ENCODE measurements at regions not wholly inside any gene's neighbourhood (a gene's known extent, or its start where the extent isn't known, plus 50 kb on each side); places are given as distances from the start of the nearest gene placed in this dataset.
A peak's percentile ranks its signal among the peaks of the same experiment; 100 is the strongest.
"Not testable (repeated sequence)": the region's sequence is repeated elsewhere in the genome, so short reads cannot be mapped to it uniquely, and the experiment has no call there.

GRCh38 chr12:94916663-94917062 lies 86.8 kb downstream of the NDUFA12 start:
- no peak for DNase-seq (ENCODE audit: low spot score)

- DNase-seq (ENCODE audit: low spot score): peak; percentile 35
These were observed 93.8 kb downstream of the NDUFA12 start for GRCh38 chr12:94909663-94910062.

GRCh38 chr12:94905749-94906148 lies 97.7 kb downstream of the NDUFA12 start:
- DNase-seq (ENCODE audit: low spot score): not testable (repeated sequence)

DNA sequence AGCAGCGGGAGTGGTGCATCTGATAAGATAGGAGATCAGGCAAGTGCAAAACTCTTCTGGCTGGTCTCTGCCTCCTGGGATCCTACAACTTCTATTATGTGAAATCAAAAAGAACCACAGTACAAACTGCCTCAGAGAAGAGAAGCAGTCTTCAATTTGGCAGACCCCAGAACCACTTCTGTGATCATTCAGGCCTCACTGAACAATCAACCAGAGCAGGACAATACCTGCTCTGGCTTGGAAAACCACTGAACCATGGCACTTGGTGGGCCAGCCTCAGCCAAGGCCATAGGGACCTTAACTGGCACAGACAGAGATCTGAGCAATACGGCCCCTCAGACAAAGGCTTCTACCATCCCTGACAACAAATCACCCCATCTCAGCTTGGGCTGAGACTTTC lies 103.0 kb downstream of the NDUFA12 start:
- no peak for DNase-seq (ENCODE audit: low spot score)

DNA sequence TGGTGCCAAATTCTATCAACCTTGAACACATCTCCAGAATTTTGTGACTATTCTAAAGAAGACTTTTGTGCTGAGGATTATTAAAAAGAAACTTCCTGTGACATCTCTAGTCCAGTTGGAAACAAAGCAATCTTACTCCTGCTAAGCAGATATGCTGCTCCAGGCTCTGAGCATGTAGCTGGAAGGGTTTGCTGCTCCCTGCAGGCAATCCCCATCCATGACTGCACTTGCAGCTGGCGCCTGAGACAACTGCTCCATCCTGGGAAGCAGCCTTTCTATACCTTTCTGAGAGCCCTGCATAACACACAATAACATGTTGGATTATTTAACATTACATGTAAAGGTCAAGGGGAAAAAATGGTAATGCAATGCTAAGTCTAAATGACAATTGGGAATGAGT lies 105.1 kb downstream of the NDUFA12 start:
- peak; percentile 34 for DNase-seq (ENCODE audit: low spot score)

- DNase-seq (ENCODE audit: low spot score): no peak
These were observed 110.8 kb downstream of the NDUFA12 start for GRCh38 chr12:94892544-94893267.

GRCh38 chr12:94889445-94890210 lies 113.9 kb downstream of the NDUFA12 start:
- DNase-seq (ENCODE audit: low spot score): no peak

GRCh38 chr12:94879542-94879941 lies 124.0 kb downstream of the NDUFA12 start:
- peak; percentile 58 for DNase-seq (ENCODE audit: low spot score)

DNA sequence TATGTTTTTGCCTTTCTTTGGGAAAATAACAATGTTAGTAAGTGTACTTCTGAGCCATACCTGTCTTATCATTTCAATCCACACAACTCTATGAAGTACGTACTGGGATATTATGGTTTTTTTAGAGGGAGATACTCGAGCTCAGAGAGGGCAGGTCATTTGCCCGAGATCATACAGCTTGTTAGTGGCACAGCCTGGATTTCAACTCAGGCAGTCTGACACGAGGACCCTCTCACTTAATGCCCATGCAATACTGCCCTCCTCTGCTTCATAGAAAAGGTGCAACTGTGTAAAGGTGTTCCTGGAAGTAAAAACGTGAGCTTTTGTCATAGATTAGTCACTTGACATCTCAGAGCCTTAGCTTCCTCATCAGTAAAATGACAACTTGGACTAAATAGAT lies 128.0 kb downstream of the NDUFA12 start:
- peak; percentile 48 for DNase-seq (ENCODE audit: low spot score)

DNA sequence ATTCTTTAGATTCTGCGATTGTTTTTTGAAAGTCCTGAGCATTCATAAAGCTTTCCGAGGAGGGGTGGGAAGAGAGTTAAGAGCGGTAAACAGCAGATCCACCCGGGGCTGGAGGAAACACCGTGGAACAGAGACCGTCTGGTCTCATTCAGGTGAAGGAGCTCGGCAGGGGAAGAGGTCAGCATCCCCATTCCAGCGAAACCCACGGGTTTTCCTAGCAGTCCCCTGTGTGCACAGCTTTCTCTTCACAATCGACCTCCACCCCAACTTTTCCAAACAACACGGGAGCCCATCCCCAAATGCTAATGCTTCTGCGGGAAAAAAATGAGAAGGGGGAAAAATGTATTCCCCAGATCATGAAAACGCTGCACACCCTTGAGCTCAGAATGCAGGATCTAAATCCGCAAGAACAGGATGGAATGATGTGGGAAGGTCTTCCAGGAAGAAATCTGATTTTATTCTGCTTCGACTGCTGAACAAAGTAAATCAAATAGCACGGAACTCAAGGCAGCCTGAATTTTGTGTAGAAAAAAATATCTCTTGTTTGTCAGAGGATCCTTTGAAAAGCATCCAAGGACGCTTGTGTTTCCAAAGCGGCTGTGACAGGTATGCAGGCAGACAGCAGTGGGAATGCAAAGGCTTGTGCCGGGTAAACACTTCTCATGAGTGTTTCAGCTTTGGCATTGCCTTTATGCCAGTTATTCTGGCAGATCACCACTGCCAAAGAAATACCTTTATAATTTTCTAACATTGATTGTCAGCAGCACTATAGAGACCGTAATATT lies 128.8 kb downstream of the NDUFA12 start:
- no peak for DNase-seq (ENCODE audit: low spot score)

DNA sequence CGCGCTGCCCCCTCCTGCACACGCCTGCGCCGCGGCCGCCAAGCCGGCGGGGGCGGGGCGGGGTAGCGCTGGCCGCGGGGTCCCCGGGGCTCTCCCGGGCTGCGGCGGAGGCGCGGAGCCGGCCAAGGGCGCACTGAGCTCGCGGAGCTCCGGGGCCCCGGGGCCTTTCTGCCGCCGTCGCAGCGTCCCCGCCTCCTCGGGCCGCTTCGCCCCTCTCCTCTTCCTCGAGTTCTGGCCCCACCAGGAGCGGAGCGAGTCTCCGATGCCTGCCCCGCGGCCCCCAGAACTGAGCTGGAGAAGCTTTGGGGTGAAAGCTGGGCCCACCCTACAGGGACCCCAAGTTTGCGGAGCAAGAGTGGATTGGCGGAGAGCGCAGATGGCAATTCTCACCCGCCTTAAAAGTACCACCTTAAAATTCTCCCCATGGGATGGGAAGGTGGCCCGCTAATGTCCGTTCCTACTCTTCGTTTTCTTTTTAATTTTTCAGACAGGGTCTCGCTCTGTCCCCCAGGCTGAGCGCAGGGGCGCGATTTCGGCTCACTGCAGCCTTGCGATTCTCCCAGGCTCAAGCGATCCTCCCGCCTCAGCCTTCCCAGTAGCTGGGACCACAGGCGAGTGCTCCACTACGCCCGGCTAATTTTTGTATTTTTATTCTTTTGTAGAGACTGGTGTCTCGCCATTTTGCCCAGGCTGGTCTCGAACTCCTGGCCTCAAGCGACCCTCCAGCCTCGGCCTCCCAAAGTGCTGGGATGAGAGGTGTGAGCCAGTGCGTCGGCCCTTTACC lies 129.6 kb downstream of the NDUFA12 start:
- DNase-seq (ENCODE audit: low spot score): peak; percentile 86

DNA sequence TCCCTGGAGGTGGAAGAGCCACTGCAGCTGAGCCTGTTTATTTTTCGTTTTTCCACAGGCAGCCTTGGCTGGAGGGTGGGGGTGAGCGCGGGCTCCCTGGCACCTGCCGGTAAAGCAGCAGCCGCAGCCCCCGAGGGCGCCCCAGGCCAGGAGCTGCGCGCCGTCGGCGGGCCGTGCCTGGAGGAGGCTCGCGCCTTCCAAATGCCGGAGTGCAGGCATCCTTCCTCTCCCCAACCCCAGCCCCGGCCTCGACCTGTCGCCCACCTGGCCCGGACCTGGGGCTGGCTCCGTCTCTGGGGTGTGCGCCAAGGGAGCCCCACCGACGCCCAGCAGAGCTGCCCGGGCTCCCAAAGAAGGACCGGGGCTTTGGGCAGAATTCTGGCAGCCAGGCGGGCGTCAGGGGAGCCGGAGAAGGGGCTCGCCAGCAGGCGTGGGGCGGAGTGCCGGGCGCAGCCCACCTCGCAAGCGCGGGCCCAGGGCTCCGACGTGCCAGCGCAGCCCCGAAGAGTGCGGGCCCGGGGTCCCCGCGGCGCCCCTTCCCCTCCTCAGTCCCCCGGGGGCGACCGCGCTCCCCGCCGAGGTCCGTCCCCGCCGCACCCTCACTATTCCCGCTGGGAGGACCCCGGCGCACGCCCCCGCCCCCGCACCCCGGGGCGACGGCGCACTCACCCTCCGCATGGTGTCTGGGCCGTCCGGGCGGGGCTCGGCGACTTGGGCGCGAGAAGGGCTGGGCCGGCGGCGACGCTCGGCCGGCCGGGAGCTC lies 130.3 kb downstream of the NDUFA12 start:
- DNase-seq (ENCODE audit: low spot score): peak; percentile 46

DNA sequence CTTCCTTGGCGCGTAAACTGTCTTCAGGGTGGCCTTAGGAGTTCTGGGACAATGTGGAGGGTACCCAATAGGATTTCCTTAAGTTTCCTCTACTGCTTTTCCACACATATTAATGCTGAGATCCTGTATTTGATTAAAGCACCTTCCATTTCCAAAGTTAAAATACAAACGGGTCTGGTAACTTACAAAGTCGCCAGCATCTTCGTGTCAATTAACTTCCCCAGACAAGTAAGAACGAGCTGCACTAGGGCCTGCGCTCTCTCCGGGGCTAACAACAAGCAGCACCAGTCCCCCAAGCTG lies 130.9 kb downstream of the NDUFA12 start:
- DNase-seq (ENCODE audit: low spot score): no peak

GRCh38 chr12:94872007-94872653 lies 131.4 kb downstream of the NDUFA12 start:
- no peak for DNase-seq (ENCODE audit: low spot score)

DNA sequence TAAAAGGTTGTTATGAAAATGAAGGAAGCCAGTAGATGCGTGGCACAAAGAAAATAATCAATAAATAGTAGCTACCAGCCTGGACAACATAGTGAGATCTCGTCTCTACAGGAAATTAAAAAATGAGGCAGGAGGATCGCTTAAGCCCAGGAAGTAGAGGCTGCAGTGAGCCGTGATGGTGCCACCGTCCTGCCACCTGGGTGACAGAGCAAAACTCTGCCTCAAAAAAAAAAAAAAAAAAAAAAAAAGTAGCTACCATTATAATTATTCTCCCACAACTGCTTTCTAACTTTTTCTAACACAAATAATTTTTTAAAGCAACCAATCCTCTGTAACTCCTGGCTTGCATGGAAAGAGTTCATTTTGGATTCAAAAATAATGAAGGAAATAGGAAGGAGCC lies 133.0 kb downstream of the NDUFA12 start:
- no peak for DNase-seq (ENCODE audit: low spot score)

DNA sequence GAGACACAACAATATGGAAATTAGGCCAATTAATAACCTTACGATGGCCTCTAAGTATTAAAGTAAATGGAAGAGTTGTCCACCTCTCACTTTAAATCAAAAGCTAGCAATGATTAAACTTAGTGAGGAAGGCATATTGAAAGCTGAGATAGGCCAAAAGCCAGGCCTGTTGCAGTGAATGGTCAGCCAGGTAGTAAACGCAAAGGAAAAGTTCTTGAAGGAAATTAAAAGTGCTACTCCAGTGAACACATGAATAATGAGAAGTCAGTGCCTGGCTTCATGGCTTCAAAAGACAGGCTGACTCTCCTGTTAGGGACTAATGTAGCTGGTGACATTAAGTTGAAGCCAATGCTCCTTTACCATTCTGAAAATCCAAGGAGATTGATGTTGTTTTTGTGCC lies 135.3 kb downstream of the NDUFA12 start:
- no peak for DNase-seq (ENCODE audit: low spot score)

DNA sequence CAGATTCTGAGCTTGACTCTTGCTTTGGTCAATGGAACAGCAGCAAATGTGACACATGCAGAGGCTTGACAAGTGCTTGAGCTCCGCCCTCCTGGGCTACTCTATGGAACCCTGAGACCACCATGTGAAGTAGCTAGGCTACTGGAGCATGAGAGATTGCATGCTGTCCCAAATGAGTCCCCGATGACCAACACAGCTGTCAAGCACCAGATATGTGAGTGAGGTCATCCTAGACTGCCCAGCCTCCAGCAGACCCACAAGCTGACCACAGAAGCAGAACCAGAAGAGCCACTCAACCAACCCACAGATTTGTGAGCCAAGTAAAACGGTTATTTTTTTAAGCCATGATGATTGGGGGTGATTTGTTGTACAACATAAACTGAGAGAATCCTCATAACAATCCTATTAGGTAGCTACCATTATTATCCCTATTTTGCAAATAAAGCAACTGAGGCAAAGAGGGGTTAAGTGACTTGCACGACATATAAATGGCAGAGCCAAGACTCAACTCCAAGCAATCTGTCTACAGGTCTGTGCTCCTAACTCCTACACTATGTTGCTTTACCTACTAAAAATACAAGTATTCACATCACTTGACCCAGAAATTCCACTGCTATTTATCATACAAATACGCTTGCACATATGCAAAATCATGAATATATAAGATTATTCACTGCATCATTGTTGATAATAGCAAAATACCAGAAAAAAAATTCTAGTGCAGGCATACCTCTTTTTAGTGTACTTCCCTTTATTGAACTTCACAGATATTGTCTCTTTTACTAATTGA lies 136.2 kb downstream of the NDUFA12 start:
- DNase-seq (ENCODE audit: low spot score): no peak

DNA sequence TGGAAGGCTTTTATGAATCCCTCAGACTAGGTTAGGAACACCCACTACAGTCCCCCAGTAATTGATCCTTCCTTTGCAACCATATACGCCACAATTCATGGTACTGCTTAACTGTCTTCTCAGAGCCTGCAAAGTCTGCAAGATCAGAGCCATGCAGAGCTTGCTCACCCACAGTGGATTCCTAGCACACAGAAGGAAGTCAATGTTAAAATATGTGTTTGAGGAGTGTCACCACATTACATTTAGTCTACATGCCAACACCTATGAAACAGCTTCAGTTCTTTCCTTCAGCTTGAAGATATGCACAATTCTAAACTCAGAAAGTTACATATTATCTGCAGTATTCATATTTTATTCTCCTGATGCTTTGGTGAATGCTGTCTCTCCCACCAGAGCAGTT lies 138.5 kb downstream of the NDUFA12 start:
- no peak for DNase-seq (ENCODE audit: low spot score)

DNA sequence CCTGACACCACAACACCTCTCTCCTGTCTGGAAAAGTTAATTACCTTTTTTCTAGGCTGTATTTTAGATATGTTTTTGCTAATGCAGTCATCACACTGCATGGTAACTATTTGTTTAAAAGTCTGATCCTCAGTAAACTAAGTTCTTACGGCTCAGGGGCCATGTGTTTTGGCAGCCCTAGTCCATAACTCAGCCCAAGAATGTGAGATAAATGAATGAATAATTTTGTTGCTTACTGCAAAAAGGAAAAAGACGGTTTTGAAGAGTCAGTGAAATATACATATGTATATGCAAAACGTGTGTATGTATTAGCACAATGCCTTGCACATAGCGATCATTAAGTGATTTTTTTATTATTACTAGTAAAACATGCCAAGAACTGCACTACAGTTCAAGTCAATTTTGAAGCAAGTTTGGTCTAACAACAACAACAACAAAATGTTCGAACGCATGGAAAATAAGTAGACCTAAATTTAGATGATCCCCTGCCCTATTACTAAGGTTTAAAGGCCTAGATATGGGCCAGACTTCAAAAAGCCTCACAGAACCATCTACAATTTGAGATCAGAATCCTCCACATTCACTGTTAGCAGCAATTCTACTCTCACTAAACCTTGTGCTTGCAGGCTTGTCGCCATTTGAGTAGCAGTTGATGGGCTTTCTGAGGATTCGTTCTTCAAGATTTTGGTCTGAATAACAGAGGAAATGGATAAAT lies 140.0 kb downstream of the NDUFA12 start:
- DNase-seq (ENCODE audit: low spot score): no peak
